ENCODE measurements at regions not wholly inside any gene's neighbourhood (a gene's known extent, or its start where the extent isn't known, plus 50 kb on each side); places are given as distances from the start of the nearest gene placed in this dataset.

GRCh38 chr18:75140296-75140695, 68.6 kb downstream of the PTGR3 start:
- H3K36me3 ChIP-seq (ENCODE audit: control insufficient read depth, insufficient read depth, low read length), result no peaks in the 10 kb centered on the region
- no peak for TF ChIP-seq CTCF (IDR thresholded peaks at IDR 0.05; ENCODE audit: insufficient read depth, low read length, severe bottlenecking)
- H3K27me3 ChIP-seq (ENCODE audit: control insufficient read depth, insufficient read depth, low read length), result no peaks in the 10 kb centered on the region
- H3K4me3 ChIP-seq (ENCODE audit: low read depth, low read length), result no peak overlapping the region
- DNase-seq (ENCODE audit: low read depth) (no peak), FAIRE-seq (no peak)

DNA sequence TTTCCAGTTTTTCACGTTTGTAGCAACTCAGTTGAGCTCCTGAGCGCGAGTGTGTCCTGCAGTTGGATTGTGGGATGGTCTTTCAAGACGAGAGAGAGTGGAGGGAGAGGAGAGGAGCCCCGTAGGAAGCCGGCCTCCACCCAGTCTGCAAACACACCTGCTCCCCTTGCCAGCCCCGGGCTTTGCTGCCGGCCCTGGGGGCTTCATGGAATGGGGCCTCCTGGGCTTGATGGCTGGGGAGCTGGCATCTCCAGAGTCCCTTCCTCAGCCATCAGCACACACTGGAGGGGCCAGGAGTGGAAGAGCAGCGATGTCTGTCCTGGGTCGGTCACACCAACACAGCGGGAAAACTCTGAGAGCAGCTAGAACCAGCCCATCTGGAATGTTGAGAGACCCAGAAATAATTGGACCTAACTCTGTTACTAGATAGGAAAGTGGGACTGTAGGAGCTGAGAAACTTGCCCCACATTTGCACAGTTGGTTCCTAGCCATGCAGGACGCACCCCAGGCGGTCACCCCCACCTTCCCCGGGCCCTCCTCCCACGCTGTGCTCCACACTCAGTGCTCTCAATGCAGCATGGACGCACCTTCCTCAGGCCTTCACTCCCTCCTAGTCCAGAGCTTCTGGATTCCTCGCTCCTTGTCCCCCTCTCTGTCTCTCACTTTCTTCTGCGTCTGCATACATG, 69.6 kb downstream of the PTGR3 start:
- no peak for DNase-seq (ENCODE audit: low read depth)
- no peak for FAIRE-seq
- no peak overlapping the region for H3K4me3 ChIP-seq (ENCODE audit: low read depth, low read length)
- no peaks in the 10 kb centered on the region for H3K27me3 ChIP-seq (ENCODE audit: control insufficient read depth, insufficient read depth, low read length)
- no peak for TF ChIP-seq CTCF (IDR thresholded peaks at IDR 0.05; ENCODE audit: insufficient read depth, low read length, severe bottlenecking)
- H3K36me3 ChIP-seq (ENCODE audit: control insufficient read depth, insufficient read depth, low read length), result no peaks in the 10 kb centered on the region

- Histone ChIP-seq H3K27me3 (ENCODE audit: control insufficient read depth, insufficient read depth, low read length) (no peaks in the 10 kb centered on the region), H3K36me3 (ENCODE audit: control insufficient read depth, insufficient read depth, low read length) (no peaks in the 10 kb centered on the region), H3K4me3 (ENCODE audit: low read depth, low read length) (no peak overlapping the region)
- no peak for DNase-seq (ENCODE audit: low read depth)
- FAIRE-seq, result no peak
- TF ChIP-seq CTCF (IDR thresholded peaks at IDR 0.05; ENCODE audit: insufficient read depth, low read length, severe bottlenecking), result no peak
Observed at GRCh38 chr18:75137346-75137877, 71.5 kb downstream of the PTGR3 start.

DNA sequence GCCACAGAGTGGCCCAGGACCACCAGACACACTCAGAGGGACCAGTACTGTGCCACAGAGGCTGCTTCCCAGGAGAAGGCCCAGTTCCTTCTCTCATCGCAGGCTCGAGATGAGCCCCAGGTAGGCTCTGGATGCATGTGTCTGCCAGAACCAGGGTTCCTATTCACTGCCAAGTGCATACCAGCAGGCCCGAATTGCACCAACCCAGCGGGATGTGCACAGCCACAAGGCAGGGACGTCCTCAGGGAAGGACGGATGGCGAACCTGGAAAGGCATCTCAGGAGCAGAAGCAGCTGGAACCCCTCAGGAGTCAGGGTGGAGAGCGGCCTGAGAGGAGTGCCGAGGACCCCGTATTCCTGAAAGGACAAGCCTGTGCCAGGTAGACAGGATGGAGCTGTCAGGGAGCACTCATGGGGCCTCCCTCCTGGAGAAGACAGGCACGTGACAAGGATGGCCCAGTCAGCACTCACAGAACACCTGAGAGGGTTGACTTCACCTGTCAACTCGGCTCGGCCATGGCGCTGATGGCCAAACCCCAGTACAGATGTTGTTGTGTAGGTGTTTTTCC, 73.7 kb downstream of the PTGR3 start:
- no peak for DNase-seq (ENCODE audit: low read depth)
- Histone ChIP-seq H3K4me3 (ENCODE audit: low read depth, low read length) (no peak overlapping the region), H3K27me3 (ENCODE audit: control insufficient read depth, insufficient read depth, low read length) (no peaks in the 10 kb centered on the region), H3K36me3 (ENCODE audit: control insufficient read depth, insufficient read depth, low read length) (no peaks in the 10 kb centered on the region)
- no peak for FAIRE-seq
- TF ChIP-seq CTCF (IDR thresholded peaks at IDR 0.05; ENCODE audit: insufficient read depth, low read length, severe bottlenecking), result no peak

DNA sequence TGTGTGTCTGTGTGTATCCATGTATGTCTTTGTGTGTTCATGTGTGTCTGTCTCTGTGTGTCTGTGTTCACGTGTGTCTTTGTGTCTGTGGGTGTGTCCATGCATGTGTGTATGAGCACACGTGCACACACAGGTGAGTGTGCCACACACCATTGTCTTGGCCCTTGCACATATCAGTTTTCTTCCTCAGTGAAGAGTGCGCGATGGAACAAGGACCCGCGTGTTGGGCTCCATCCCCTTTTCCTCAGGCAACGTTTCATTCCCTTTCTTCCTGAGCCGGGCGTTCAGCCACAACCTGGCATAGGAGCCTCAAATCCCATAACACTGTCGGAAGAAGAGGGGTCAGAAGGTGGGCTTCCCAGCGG, 74.3 kb downstream of the PTGR3 start:
- no peaks in the 10 kb centered on the region for H3K36me3 ChIP-seq (ENCODE audit: control insufficient read depth, insufficient read depth, low read length)
- no peaks in the 10 kb centered on the region for H3K27me3 ChIP-seq (ENCODE audit: control insufficient read depth, insufficient read depth, low read length)
- no peak overlapping the region for H3K4me3 ChIP-seq (ENCODE audit: low read depth, low read length)
- TF ChIP-seq CTCF (IDR thresholded peaks at IDR 0.05; ENCODE audit: insufficient read depth, low read length, severe bottlenecking), result no peak
- no peak for DNase-seq (ENCODE audit: low read depth)
- peak; percentile 86 for FAIRE-seq
